ENCODE measurements at regions not wholly inside any gene's neighbourhood (a gene's known extent, or its start where the extent isn't known, plus 50 kb on each side); places are given as distances from the start of the nearest gene placed in this dataset.
A peak's percentile ranks its signal among the peaks of the same experiment; 100 is the strongest.
"Not testable (repeated sequence)": the region's sequence is repeated elsewhere in the genome, so short reads cannot be mapped to it uniquely, and the experiment has no call there.

GRCh38 chr15:81922143-81922542, 123.7 kb downstream of the MEX3B start:
- peaks cover 2% of the 10 kb centered on the region for H3K27me3 Mint-ChIP-seq
- no peak overlapping the region for H3K4me3 Mint-ChIP-seq
- H3K27ac Mint-ChIP-seq: no peak overlapping the region
- peaks cover 4 to 21% (median 20%) of the 10 kb centered on the region in 3 donors for H3K9me3 Mint-ChIP-seq
- peaks cover 0 to 1% (median 0%) of the 10 kb centered on the region in 3 donors for H3K4me1 Mint-ChIP-seq
- H3K36me3 Mint-ChIP-seq: peaks cover 2% of the 10 kb centered on the region

- H3K27me3 Mint-ChIP-seq: peaks cover 2% of the 10 kb centered on the region
- H3K9me3 Mint-ChIP-seq: peaks cover 6 to 23% (median 20%) of the 10 kb centered on the region in 3 donors
- H3K4me3 Mint-ChIP-seq: peak overlapping the region in 1 of 4 donors; percentile 53
- H3K27ac Mint-ChIP-seq: no peak overlapping the region
- H3K36me3 Mint-ChIP-seq: peaks cover 2% of the 10 kb centered on the region
- H3K4me1 Mint-ChIP-seq: no peaks in the 10 kb centered on the region
Observed at GRCh38 chr15:81921163-81921562, 124.7 kb downstream of the MEX3B start.

- H3K4me3 Mint-ChIP-seq, H3K36me3 Mint-ChIP-seq, H3K27ac Mint-ChIP-seq, H3K4me1 Mint-ChIP-seq, H3K27me3 Mint-ChIP-seq: not testable (repeated sequence)
- H3K9me3 Mint-ChIP-seq: peaks cover 6 to 25% (median 20%) of the 10 kb centered on the region in 3 donors
Observed at GRCh38 chr15:81918767-81919166, 127.1 kb downstream of the MEX3B start.

DNA sequence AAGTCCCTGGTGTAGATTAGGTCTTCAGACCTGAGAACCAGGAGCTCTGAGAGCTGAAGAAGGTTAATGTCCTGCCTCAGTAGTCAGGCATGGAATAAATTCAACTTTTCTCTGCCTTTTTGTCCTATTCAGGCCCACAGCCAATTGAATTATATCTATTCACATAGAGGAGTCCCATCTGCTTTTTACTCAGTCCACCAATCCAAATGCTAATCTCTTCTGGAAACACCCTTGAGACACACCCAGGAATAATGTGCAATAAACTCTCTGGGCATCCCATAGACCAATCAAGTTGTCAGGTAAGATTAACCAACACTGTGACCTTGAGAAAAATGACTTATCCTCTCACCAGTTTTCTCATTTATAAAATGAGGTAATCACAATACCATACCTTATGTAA, 129.4 kb downstream of the MEX3B start:
- Mint-ChIP-seq H3K27me3 (peaks cover 2% of the 10 kb centered on the region), H3K4me3 (no peak overlapping the region), H3K27ac (no peak overlapping the region), H3K9me3 (peaks cover 6 to 23% (median 19%) of the 10 kb centered on the region in 3 donors), H3K36me3 (peaks cover 2% of the 10 kb centered on the region), H3K4me1 (no peaks in the 10 kb centered on the region)

- Mint-ChIP-seq H3K4me3 (no peak overlapping the region), H3K27me3 (peaks cover 2% of the 10 kb centered on the region), H3K27ac (no peak overlapping the region), H3K36me3 (peaks cover 2% of the 10 kb centered on the region), H3K9me3 (peaks cover 5 to 18% (median 14%) of the 10 kb centered on the region in 3 donors), H3K4me1 (no peaks in the 10 kb centered on the region)
Observed at GRCh38 chr15:81915990-81916389, 129.8 kb downstream of the MEX3B start.

GRCh38 chr15:81914734-81915256, 131.0 kb downstream of the MEX3B start:
- H3K36me3 Mint-ChIP-seq: peaks cover 2% of the 10 kb centered on the region
- peaks cover 3 to 12% (median 6%) of the 10 kb centered on the region in 3 donors for H3K9me3 Mint-ChIP-seq
- no peak overlapping the region for H3K4me3 Mint-ChIP-seq
- H3K27me3 Mint-ChIP-seq: peaks cover under 1% of the 10 kb centered on the region
- no peaks in the 10 kb centered on the region for H3K4me1 Mint-ChIP-seq
- no peak overlapping the region for H3K27ac Mint-ChIP-seq

- no peaks in the 10 kb centered on the region for H3K4me1 Mint-ChIP-seq
- H3K27me3 Mint-ChIP-seq: no peaks in the 10 kb centered on the region
- H3K9me3 Mint-ChIP-seq: peaks cover 3 to 10% (median 6%) of the 10 kb centered on the region in 3 donors
- H3K27ac Mint-ChIP-seq: no peak overlapping the region
- no peak overlapping the region for H3K4me3 Mint-ChIP-seq
- H3K36me3 Mint-ChIP-seq: peaks cover 2% of the 10 kb centered on the region
Observed at GRCh38 chr15:81914333-81914732, 131.5 kb downstream of the MEX3B start.

- Mint-ChIP-seq H3K27ac (no peak overlapping the region), H3K36me3 (no peaks in the 10 kb centered on the region), H3K4me1 (no peaks in the 10 kb centered on the region), H3K9me3 (peaks cover 0 to 2% (median 0%) of the 10 kb centered on the region in 3 donors), H3K27me3 (no peaks in the 10 kb centered on the region), H3K4me3 (no peak overlapping the region)
Observed at GRCh38 chr15:81911022-81911971, 134.5 kb downstream of the MEX3B start.

DNA sequence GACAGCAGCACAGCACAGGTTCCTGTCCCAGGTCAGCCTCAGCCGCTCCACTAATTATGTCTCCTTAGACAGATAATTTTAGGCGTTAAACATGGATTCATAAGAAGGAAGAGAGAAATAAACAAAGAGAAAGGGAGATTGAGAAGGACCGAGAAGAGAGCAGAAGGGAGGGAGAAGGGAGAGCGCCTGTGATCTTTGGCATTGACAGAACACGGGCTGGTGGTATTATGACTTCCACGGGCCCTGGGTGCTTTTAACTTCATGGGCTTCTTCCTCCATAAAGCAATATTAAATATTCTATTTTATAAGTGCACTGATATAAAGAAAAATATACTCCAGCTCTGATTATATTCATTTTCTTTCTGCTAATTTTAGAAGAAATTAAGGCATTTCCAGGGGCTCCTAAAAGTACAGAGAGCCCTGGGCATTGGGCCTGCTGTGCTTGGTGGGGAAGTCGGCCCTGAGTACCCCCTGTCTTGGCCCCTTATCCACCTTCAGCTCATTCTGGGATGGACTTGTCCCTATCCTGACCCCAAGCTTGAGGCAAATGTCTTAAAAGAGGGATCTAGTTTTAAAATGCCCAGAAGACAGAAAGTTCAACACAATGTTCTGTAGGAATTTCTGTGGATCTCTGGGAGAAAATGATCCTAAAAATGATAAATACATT, 135.3 kb downstream of the MEX3B start:
- Mint-ChIP-seq H3K4me3 (no peak overlapping the region), H3K9me3 (peaks cover 0 to 5% (median 0%) of the 10 kb centered on the region in 3 donors), H3K27ac (no peak overlapping the region)

GRCh38 chr15:81909011-81909358, 136.8 kb downstream of the MEX3B start:
- H3K4me3 Mint-ChIP-seq: no peak overlapping the region
- no peak overlapping the region for H3K27ac Mint-ChIP-seq
- H3K36me3 Mint-ChIP-seq: no peaks in the 10 kb centered on the region
- no peaks in the 10 kb centered on the region for H3K4me1 Mint-ChIP-seq
- H3K27me3 Mint-ChIP-seq: no peaks in the 10 kb centered on the region
- peaks cover 0 to 5% (median 0%) of the 10 kb centered on the region in 3 donors for H3K9me3 Mint-ChIP-seq

More for the DNA sequence above, 135.3 kb downstream of the MEX3B start:
- Mint-ChIP-seq H3K4me1 (no peaks in the 10 kb centered on the region), H3K27me3 (no peaks in the 10 kb centered on the region), H3K36me3 (no peaks in the 10 kb centered on the region)

- Mint-ChIP-seq H3K4me1 (no peaks in the 10 kb centered on the region), H3K9me3 (peaks cover 0 to 7% (median 0%) of the 10 kb centered on the region in 3 donors), H3K27ac (no peak overlapping the region), H3K27me3 (peaks cover 4% of the 10 kb centered on the region), H3K4me3 (no peak overlapping the region), H3K36me3 (no peaks in the 10 kb centered on the region)
Observed at GRCh38 chr15:81908111-81908510, 137.7 kb downstream of the MEX3B start.

DNA sequence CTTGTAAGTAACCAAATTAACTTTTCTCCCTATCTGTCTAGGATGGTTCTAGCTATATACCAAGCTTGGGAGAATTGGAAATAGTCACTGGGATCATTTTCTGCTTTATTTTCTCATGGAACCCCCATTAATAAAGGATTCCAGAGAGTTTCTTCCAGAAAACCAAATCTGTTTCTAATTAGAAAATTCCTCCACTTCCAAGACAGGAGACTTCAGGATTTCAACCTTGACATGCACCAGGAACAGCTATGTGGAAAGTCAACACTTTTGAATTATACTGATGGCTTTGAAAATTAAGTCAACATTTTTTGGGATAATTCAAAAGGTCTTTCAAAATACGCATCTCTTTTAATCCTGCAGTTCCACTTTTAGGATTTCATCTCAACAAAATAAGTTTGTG, 138.3 kb downstream of the MEX3B start:
- H3K4me1 Mint-ChIP-seq: no peaks in the 10 kb centered on the region

DNA sequence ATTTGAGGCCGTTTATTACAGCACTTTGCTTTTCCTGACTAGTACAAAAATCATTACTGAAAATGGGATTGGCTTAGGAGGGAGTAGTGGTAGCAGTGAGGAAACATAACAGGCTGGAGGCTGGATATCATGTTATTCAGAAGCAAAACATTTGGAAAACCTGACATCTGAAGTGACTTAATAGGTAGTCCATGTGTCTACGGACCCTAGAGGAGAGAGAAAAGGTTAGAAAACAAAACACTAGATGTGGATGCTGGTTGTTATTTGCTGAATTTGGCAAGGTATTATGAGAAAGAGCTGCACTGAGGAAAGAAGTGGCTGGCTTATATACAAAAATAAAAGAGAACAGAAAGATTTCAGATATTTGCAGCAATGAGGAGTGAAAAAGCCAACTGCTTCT, 139.9 kb downstream of the MEX3B start:
- Mint-ChIP-seq H3K4me3 (no peak overlapping the region), H3K27me3 (peaks cover 4% of the 10 kb centered on the region), H3K4me1 (no peaks in the 10 kb centered on the region), H3K27ac (no peak overlapping the region), H3K9me3 (peaks cover 0 to 7% (median 0%) of the 10 kb centered on the region in 3 donors), H3K36me3 (no peaks in the 10 kb centered on the region)

More for the DNA sequence above, 138.3 kb downstream of the MEX3B start:
- Mint-ChIP-seq H3K9me3 (peaks cover 0 to 7% (median 0%) of the 10 kb centered on the region in 3 donors), H3K36me3 (no peaks in the 10 kb centered on the region), H3K27ac (no peak overlapping the region), H3K27me3 (peaks cover 4% of the 10 kb centered on the region), H3K4me3 (no peak overlapping the region)

GRCh38 chr15:81901319-81901718, 144.5 kb downstream of the MEX3B start:
- Mint-ChIP-seq H3K27me3 (peaks cover 5% of the 10 kb centered on the region), H3K9me3 (peaks cover 0 to 7% (median 0%) of the 10 kb centered on the region in 3 donors), H3K4me3 (no peak overlapping the region), H3K27ac (no peak overlapping the region), H3K4me1 (no peaks in the 10 kb centered on the region), H3K36me3 (no peaks in the 10 kb centered on the region)

GRCh38 chr15:81899730-81900129, 146.1 kb downstream of the MEX3B start:
- H3K27me3 Mint-ChIP-seq: peaks cover 5% of the 10 kb centered on the region
- H3K27ac Mint-ChIP-seq: no peak overlapping the region
- H3K4me1 Mint-ChIP-seq: no peaks in the 10 kb centered on the region
- no peaks in the 10 kb centered on the region for H3K36me3 Mint-ChIP-seq
- peaks cover 0 to 2% (median 0%) of the 10 kb centered on the region in 3 donors for H3K9me3 Mint-ChIP-seq
- no peak overlapping the region for H3K4me3 Mint-ChIP-seq
